ENCODE measurements at regions not wholly inside any gene's neighbourhood (a gene's known extent, or its start where the extent isn't known, plus 50 kb on each side); places are given as distances from the start of the nearest gene placed in this dataset.

GRCh38 chr5:167684251-167684650 is 607.2 kb upstream of the WWC1 start:
- WGBS (ENCODE audit: insufficient coverage), result 93% methylated on average over 2 of the region's 3 CpGs
- no peaks in the 10 kb centered on the region for H3K27me3 Mint-ChIP-seq
- no peak for ATAC-seq (ENCODE audit: low read depth)
- TF ChIP-seq CTCF (IDR thresholded peaks at IDR 0.05) (no peak), EZH2 (IDR thresholded peaks at IDR 0.05; ENCODE audit: borderline replicate concordance, insufficient read depth, low read depth, low read length, poor library complexity, severe bottlenecking) (no peak)
- H3K4me1 ChIP-seq (ENCODE audit: control insufficient read depth in 2 of 2, insufficient read depth in 2 of 2, low read length in 2 of 2), result no peaks in the 10 kb centered on the region
- no peaks in the 10 kb centered on the region for H3K4me1 Mint-ChIP-seq
- no peaks in the 10 kb centered on the region for H3K27me3 ChIP-seq (replicated peaks in 1 of 4; ENCODE audit: control extremely low read depth in 1 of 4, control insufficient read depth in 3 of 4, insufficient read depth in 4 of 4, low read length in 3 of 4)
- ChIA-PET CTCF (no interaction called here), POLR2A (no interaction called here)
- peaks cover 0 to 6% (median 0%) of the 10 kb centered on the region in 3 donors for H3K9me3 ChIP-seq (ENCODE audit: control extremely low read depth in 1 of 3, control insufficient read depth in 2 of 3, insufficient read depth in 1 of 3, low read length in 2 of 3)
- intact Hi-C loops (cut with micrococcal nuclease), result no loop called here
- no peak overlapping the region for H3K27ac ChIP-seq (ENCODE audit: low read length in 2 of 2)
- no peak overlapping the region for H2AFZ ChIP-seq (ENCODE audit: insufficient read depth, low read depth, low read length, poor library complexity, severe bottlenecking)
- no peak overlapping the region for H3K9ac ChIP-seq (ENCODE audit: low read length)
- no peak for DNase-seq
- no peak overlapping the region for H3K27ac Mint-ChIP-seq
- H3K79me2 ChIP-seq (ENCODE audit: control insufficient read depth, insufficient read depth, low read length), result no peaks in the 10 kb centered on the region
- no peak overlapping the region for H3K4me3 Mint-ChIP-seq
- peaks cover 8% of the 10 kb centered on the region for H3K9me3 Mint-ChIP-seq (ENCODE audit: insufficient read depth)
- H4K20me1 ChIP-seq (ENCODE audit: control insufficient read depth, insufficient read depth, low read length, poor library complexity, severe bottlenecking), result no peaks in the 10 kb centered on the region
- no peaks in the 10 kb centered on the region for H3K36me3 ChIP-seq (replicated peaks in 1 of 2; ENCODE audit: control extremely low read depth in 1 of 2, control insufficient read depth in 1 of 2, extremely low read depth in 1 of 2, insufficient read depth in 2 of 2, low read length in 1 of 2)
- H3K4me3 ChIP-seq (ENCODE audit: control extremely low read depth in 1 of 5, extremely low read depth in 1 of 5, insufficient read depth in 1 of 5, low read depth in 2 of 5, low read length in 4 of 5), result no peak overlapping the region
- no peak overlapping the region for H3K4me2 ChIP-seq (replicated peaks; ENCODE audit: low read depth, low read length, poor library complexity, severe bottlenecking)

GRCh38 chr5:167688341-167689130 is 602.9 kb upstream of the WWC1 start:
- H3K9me3 Mint-ChIP-seq (ENCODE audit: insufficient read depth), result peaks cover 7% of the 10 kb centered on the region
- TF ChIP-seq EZH2 (IDR thresholded peaks at IDR 0.05; ENCODE audit: borderline replicate concordance, insufficient read depth, low read depth, low read length, poor library complexity, severe bottlenecking), result no peak
- TF ChIP-seq CTCF (IDR thresholded peaks at IDR 0.05), result no peak
- no peak overlapping the region for H3K4me3 Mint-ChIP-seq
- no peaks in the 10 kb centered on the region for H3K4me1 ChIP-seq (ENCODE audit: control insufficient read depth in 2 of 2, insufficient read depth in 2 of 2, low read length in 2 of 2)
- H3K9me3 ChIP-seq (ENCODE audit: control extremely low read depth in 1 of 3, control insufficient read depth in 2 of 3, insufficient read depth in 1 of 3, low read length in 2 of 3), result no peaks in the 10 kb centered on the region
- H3K27ac Mint-ChIP-seq, result no peak overlapping the region
- H3K36me3 ChIP-seq (replicated peaks in 1 of 2; ENCODE audit: control extremely low read depth in 1 of 2, control insufficient read depth in 1 of 2, extremely low read depth in 1 of 2, insufficient read depth in 2 of 2, low read length in 1 of 2), result no peaks in the 10 kb centered on the region
- 81% methylated on average over 7 of the region's 8 CpGs for WGBS (ENCODE audit: insufficient coverage)
- no peak overlapping the region for H2AFZ ChIP-seq (ENCODE audit: insufficient read depth, low read depth, low read length, poor library complexity, severe bottlenecking)
- no peaks in the 10 kb centered on the region for H3K27me3 ChIP-seq (replicated peaks in 1 of 4; ENCODE audit: control extremely low read depth in 1 of 4, control insufficient read depth in 3 of 4, insufficient read depth in 4 of 4, low read length in 3 of 4)
- no peaks in the 10 kb centered on the region for H3K79me2 ChIP-seq (ENCODE audit: control insufficient read depth, insufficient read depth, low read length)
- H3K27me3 Mint-ChIP-seq, result no peaks in the 10 kb centered on the region
- H4K20me1 ChIP-seq (ENCODE audit: control insufficient read depth, insufficient read depth, low read length, poor library complexity, severe bottlenecking), result no peaks in the 10 kb centered on the region
- no peak overlapping the region for H3K9ac ChIP-seq (ENCODE audit: low read length)
- H3K27ac ChIP-seq (ENCODE audit: low read length in 2 of 2), result no peak overlapping the region
- no peak overlapping the region for H3K4me2 ChIP-seq (replicated peaks; ENCODE audit: low read depth, low read length, poor library complexity, severe bottlenecking)
- no peak overlapping the region for H3K4me3 ChIP-seq (ENCODE audit: control extremely low read depth in 1 of 5, extremely low read depth in 1 of 5, insufficient read depth in 1 of 5, low read depth in 2 of 5, low read length in 4 of 5)
- ChIA-PET CTCF (no interaction called here), POLR2A (no interaction called here)
- DNase-seq (no peak), ATAC-seq (ENCODE audit: low read depth) (no peak)
- no peaks in the 10 kb centered on the region for H3K4me1 Mint-ChIP-seq
- intact Hi-C loops (cut with micrococcal nuclease), result no loop called here
